Left lung (tissue), 4 donors: ENCODE measurements at regions not wholly inside any gene's neighbourhood (a gene's known extent, or its start where the extent isn't known, plus 50 kb on each side); places are given as distances from the start of the nearest gene placed in this dataset.

ENCODE experiments used
- ATAC-seq: fragments of 200-7000 bp; cut with Tn5 transposase; one replicate; pipeline ENCODE4 v1.9.1; 2020; ENCODE audit warnings: moderate library complexity
- DNase-seq, 4 donors: peaks; one replicate each; pipeline ENCODE4 v3.0.0-alpha.2; 2013 to 2020
- H3K27ac ChIP-seq, 2 donors: fragments of 200-600 bp; sonication (generic) in 1 of 2; one replicate each; pipeline versions ENCODE4 v1.5.0 to v1.8.0; 2020 to 2021
- H3K27me3 ChIP-seq, 2 donors: fragments of 200-600 bp; sonication (generic) in 1 of 2; one replicate each; pipeline versions ENCODE4 v1.5.0 to v1.8.0; 2020 to 2021
- H3K36me3 ChIP-seq, 2 donors: fragments of 200-600 bp; sonication (generic) in 1 of 2; one replicate each; pipeline versions ENCODE4 v1.5.0 to v1.8.0; 2020 to 2021
- H3K4me1 ChIP-seq, 2 donors: fragments of 200-600 bp; one replicate each; pipeline ENCODE4 v1.8.0; 2021
- H3K4me3 ChIP-seq, 2 donors: fragments of 200-600 bp; sonication (generic) in 1 of 2; one replicate each; pipeline versions ENCODE4 v1.5.0 to v1.8.0; 2020 to 2021; ENCODE audit warnings: mild to moderate bottlenecking in 1 of 2
- H3K9me3 ChIP-seq, 2 donors: fragments of 200-600 bp; sonication (generic) in 1 of 2; one replicate each; pipeline versions ENCODE4 v1.5.0 to v1.8.0; 2020 to 2021
- CTCF ChIP-seq, 2 donors: fragments of 200-600 bp; sonication (generic) in 1 of 2; IDR thresholded peaks; one replicate each; pipeline versions ENCODE4 v1.5.0 to v1.8.0; 2021; ENCODE audit warnings: antibody characterized with exemption in 2 of 2
- intact Hi-C, 2 donors: fragments of 100-400 bp; cut with DNase I; formaldehyde crosslinking; loops; one replicate each; pipeline versions ENCODE4 v1.11.2 to v1.14.2; 2022
- donor health status: DM: no; HTN: yes; CAD: no.
- donor health status: DM: no; HTN: no; CAD: no.

- Histone ChIP-seq H3K27me3 (peaks cover 0 to 32% of the 10 kb centered on the region in 2 donors), H3K4me1 (peaks cover 6 to 18% of the 10 kb centered on the region in 2 donors), H3K27ac (no peak overlapping the region), H3K36me3 (no peaks in the 10 kb centered on the region), H3K9me3 (no peaks in the 10 kb centered on the region), H3K4me3 (no peak overlapping the region)
- no peak for DNase-seq
- TF ChIP-seq CTCF (IDR thresholded peaks at IDR 0.05): no peak
- intact Hi-C loops: no loop called here
- no peak for ATAC-seq
Measured at GRCh38 chr12:30824311-30824710, 69.6 kb upstream of the CAPRIN2 start.

- Histone ChIP-seq H3K4me1 (peaks cover 6 to 18% of the 10 kb centered on the region in 2 donors), H3K36me3 (no peaks in the 10 kb centered on the region), H3K27ac (no peak overlapping the region), H3K4me3 (no peak overlapping the region), H3K27me3 (peaks cover 0 to 32% of the 10 kb centered on the region in 2 donors), H3K9me3 (no peaks in the 10 kb centered on the region)
- DNase-seq (no peak), ATAC-seq (no peak)
- intact Hi-C loops: no loop called here
- TF ChIP-seq CTCF (IDR thresholded peaks at IDR 0.05): no peak
Measured at GRCh38 chr12:30823764-30824163, 69.0 kb upstream of the CAPRIN2 start.

- H3K36me3 ChIP-seq: no peaks in the 10 kb centered on the region
- H3K9me3 ChIP-seq: no peaks in the 10 kb centered on the region
- peak; percentile 85 for ATAC-seq
- intact Hi-C loops: no loop called here
- peaks cover 6 to 18% of the 10 kb centered on the region in 2 donors for H3K4me1 ChIP-seq
- H3K27ac ChIP-seq: peak overlapping the region; percentile 56 to 69
- peak in 3 of 4 donors; percentile 42 to 87 (median 60) for DNase-seq
- H3K27me3 ChIP-seq: peaks cover 0 to 32% of the 10 kb centered on the region in 2 donors
- peak overlapping the region; percentile 38 to 39 for H3K4me3 ChIP-seq
- TF ChIP-seq CTCF (IDR thresholded peaks at IDR 0.05): peak in 1 of 2 donors; percentile 17
Measured at GRCh38 chr12:30823156-30823699, 68.5 kb upstream of the CAPRIN2 start.

GRCh38 chr12:30822385-30823155 lies 67.8 kb upstream of the CAPRIN2 start:
- intact Hi-C loops: no loop called here
- H3K4me1 ChIP-seq: peaks cover 6 to 18% of the 10 kb centered on the region in 2 donors
- peak overlapping the region; percentile 38 to 39 for H3K4me3 ChIP-seq
- H3K36me3 ChIP-seq: no peaks in the 10 kb centered on the region
- DNase-seq: peak; percentile 67 to 92 (median 72)
- peaks cover 0 to 32% of the 10 kb centered on the region in 2 donors for H3K27me3 ChIP-seq
- no peaks in the 10 kb centered on the region for H3K9me3 ChIP-seq
- peak; percentile 96 for ATAC-seq
- H3K27ac ChIP-seq: peak overlapping the region; percentile 56 to 69
- TF ChIP-seq CTCF (IDR thresholded peaks at IDR 0.05): no peak

- TF ChIP-seq CTCF (IDR thresholded peaks at IDR 0.05): no peak
- no peaks in the 10 kb centered on the region for H3K9me3 ChIP-seq
- DNase-seq (no peak), ATAC-seq (no peak)
- intact Hi-C loops: no loop called here
- no peaks in the 10 kb centered on the region for H3K36me3 ChIP-seq
- no peak overlapping the region for H3K27ac ChIP-seq
- peaks cover 6 to 18% of the 10 kb centered on the region in 2 donors for H3K4me1 ChIP-seq
- peaks cover 0 to 32% of the 10 kb centered on the region in 2 donors for H3K27me3 ChIP-seq
- no peak overlapping the region for H3K4me3 ChIP-seq
Measured at GRCh38 chr12:30820406-30820946, 65.7 kb upstream of the CAPRIN2 start.
